ENCODE measurements at regions not wholly inside any gene's neighbourhood (a gene's known extent, or its start where the extent isn't known, plus 50 kb on each side); places are given as distances from the start of the nearest gene placed in this dataset.
A peak's percentile ranks its signal among the peaks of the same experiment; 100 is the strongest.

- DNase-seq (no peak), ATAC-seq (no peak)
- intact Hi-C loops (cut with DNase I), result no loop called here
Observed at GRCh38 chr4:32427566-32427965, 1707.4 kb downstream of the PCDH7 start.

- intact Hi-C loops (cut with DNase I), result no loop called here
- DNase-seq, result no peak
- ATAC-seq, result no peak
Observed at GRCh38 chr4:32429151-32429550, 1709.0 kb downstream of the PCDH7 start.

GRCh38 chr4:32435308-32435707 lies 1715.1 kb downstream of the PCDH7 start:
- ATAC-seq (no peak), DNase-seq (no peak)
- intact Hi-C loops (cut with DNase I), result no loop called here

- DNase-seq, result no peak
- intact Hi-C loops (cut with DNase I), result no loop called here
- no peak for ATAC-seq
Observed at GRCh38 chr4:32436816-32437215, 1716.6 kb downstream of the PCDH7 start.

- DNase-seq (no peak), ATAC-seq (no peak)
- intact Hi-C loops (cut with DNase I), result no loop called here
Observed at GRCh38 chr4:32440391-32440790, 1720.2 kb downstream of the PCDH7 start.

GRCh38 chr4:32454482-32454881 lies 1734.3 kb downstream of the PCDH7 start:
- ATAC-seq, result no peak
- DNase-seq, result no peak
- intact Hi-C loops (cut with DNase I), result no loop called here

GRCh38 chr4:32455231-32455630 lies 1735.1 kb downstream of the PCDH7 start:
- intact Hi-C loops (cut with DNase I), result no loop called here
- ATAC-seq, result no peak
- DNase-seq, result no peak

- no peak for DNase-seq
- ATAC-seq, result no peak
- intact Hi-C loops (cut with DNase I), result no loop called here
Observed at GRCh38 chr4:32460972-32461371, 1740.8 kb downstream of the PCDH7 start.

GRCh38 chr4:32462944-32463343 lies 1742.8 kb downstream of the PCDH7 start:
- DNase-seq (no peak), ATAC-seq (no peak)
- intact Hi-C loops (cut with DNase I), result no loop called here

GRCh38 chr4:32470087-32470585 lies 1750.0 kb downstream of the PCDH7 start:
- intact Hi-C loops (cut with DNase I), result no loop called here
- DNase-seq (no peak), ATAC-seq (no peak)

GRCh38 chr4:32472918-32473317 lies 1752.7 kb downstream of the PCDH7 start:
- intact Hi-C loops (cut with DNase I), result no loop called here

GRCh38 chr4:32475710-32476109 lies 1755.5 kb downstream of the PCDH7 start:
- intact Hi-C loops (cut with DNase I), result no loop called here
- ATAC-seq (no peak), DNase-seq (no peak)

More at GRCh38 chr4:32472918-32473317, 1752.7 kb downstream of the PCDH7 start:
- no peak for DNase-seq
- no peak for ATAC-seq

- intact Hi-C loops (cut with DNase I), result no loop called here
- DNase-seq, result no peak
- no peak for ATAC-seq
Observed at GRCh38 chr4:32477518-32477917, 1757.3 kb downstream of the PCDH7 start.

GRCh38 chr4:32485956-32486355 lies 1765.8 kb downstream of the PCDH7 start:
- DNase-seq (no peak), ATAC-seq (no peak)
- intact Hi-C loops (cut with DNase I), result no loop called here

- ATAC-seq, result no peak
- DNase-seq, result no peak
- intact Hi-C loops (cut with DNase I), result no loop called here
Observed at GRCh38 chr4:32488690-32489089, 1768.5 kb downstream of the PCDH7 start.

- intact Hi-C loops (cut with DNase I), result no loop called here
- ATAC-seq (peak in 1 of 2 donors; percentile 82), DNase-seq (no peak)
Observed at GRCh38 chr4:32499171-32499570, 1779.0 kb downstream of the PCDH7 start.

- intact Hi-C loops (cut with DNase I), result no loop called here
- no peak for DNase-seq
- ATAC-seq, result no peak
Observed at GRCh38 chr4:32503241-32503640, 1783.1 kb downstream of the PCDH7 start.

GRCh38 chr4:32506067-32506466 lies 1785.9 kb downstream of the PCDH7 start:
- intact Hi-C loops (cut with DNase I), result no loop called here
- ATAC-seq, result no peak
- DNase-seq, result no peak

GRCh38 chr4:32519060-32519459 lies 1798.9 kb downstream of the PCDH7 start:
- intact Hi-C loops (cut with DNase I), result no loop called here
- no peak for DNase-seq
- ATAC-seq, result peak in 1 of 2 donors; percentile 30

- intact Hi-C loops (cut with DNase I), result no loop called here
- ATAC-seq (no peak), DNase-seq (no peak)
Observed at GRCh38 chr4:32525420-32525819, 1805.3 kb downstream of the PCDH7 start.

- no peak for ATAC-seq
- intact Hi-C loops (cut with DNase I), result no loop called here
Observed at GRCh38 chr4:32544846-32545245, 1824.7 kb downstream of the PCDH7 start.

GRCh38 chr4:32551943-32552342 lies 1831.8 kb downstream of the PCDH7 start:
- intact Hi-C loops (cut with DNase I), result no loop called here

More at GRCh38 chr4:32544846-32545245, 1824.7 kb downstream of the PCDH7 start:
- DNase-seq, result no peak

More at GRCh38 chr4:32551943-32552342, 1831.8 kb downstream of the PCDH7 start:
- ATAC-seq, result no peak
- no peak for DNase-seq

All from left cardiac atrium (tissue), 4 donors.